GM12874 (cell line): ENCODE measurements at regions not wholly inside any gene's neighbourhood (a gene's known extent, or its start where the extent isn't known, plus 50 kb on each side); places are given as distances from the start of the nearest gene placed in this dataset.

ENCODE experiments used
- TF ChIP-seq, protein P1 (sequence below): IDR thresholded peaks from 2 replicates; pipeline ENCODE4 v1.5.1; 2011; ENCODE audit warnings: low read depth, mild to moderate bottlenecking, control low read depth, low read length, moderate library complexity; ENCODE audit not compliant: insufficient read depth

GRCh38 chr17:15109608-15110007 is 155.5 kb downstream of the PMP22 start:
- TF ChIP-seq, protein P1, sequence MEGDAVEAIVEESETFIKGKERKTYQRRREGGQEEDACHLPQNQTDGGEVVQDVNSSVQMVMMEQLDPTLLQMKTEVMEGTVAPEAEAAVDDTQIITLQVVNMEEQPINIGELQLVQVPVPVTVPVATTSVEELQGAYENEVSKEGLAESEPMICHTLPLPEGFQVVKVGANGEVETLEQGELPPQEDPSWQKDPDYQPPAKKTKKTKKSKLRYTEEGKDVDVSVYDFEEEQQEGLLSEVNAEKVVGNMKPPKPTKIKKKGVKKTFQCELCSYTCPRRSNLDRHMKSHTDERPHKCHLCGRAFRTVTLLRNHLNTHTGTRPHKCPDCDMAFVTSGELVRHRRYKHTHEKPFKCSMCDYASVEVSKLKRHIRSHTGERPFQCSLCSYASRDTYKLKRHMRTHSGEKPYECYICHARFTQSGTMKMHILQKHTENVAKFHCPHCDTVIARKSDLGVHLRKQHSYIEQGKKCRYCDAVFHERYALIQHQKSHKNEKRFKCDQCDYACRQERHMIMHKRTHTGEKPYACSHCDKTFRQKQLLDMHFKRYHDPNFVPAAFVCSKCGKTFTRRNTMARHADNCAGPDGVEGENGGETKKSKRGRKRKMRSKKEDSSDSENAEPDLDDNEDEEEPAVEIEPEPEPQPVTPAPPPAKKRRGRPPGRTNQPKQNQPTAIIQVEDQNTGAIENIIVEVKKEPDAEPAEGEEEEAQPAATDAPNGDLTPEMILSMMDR: no peak

DNA sequence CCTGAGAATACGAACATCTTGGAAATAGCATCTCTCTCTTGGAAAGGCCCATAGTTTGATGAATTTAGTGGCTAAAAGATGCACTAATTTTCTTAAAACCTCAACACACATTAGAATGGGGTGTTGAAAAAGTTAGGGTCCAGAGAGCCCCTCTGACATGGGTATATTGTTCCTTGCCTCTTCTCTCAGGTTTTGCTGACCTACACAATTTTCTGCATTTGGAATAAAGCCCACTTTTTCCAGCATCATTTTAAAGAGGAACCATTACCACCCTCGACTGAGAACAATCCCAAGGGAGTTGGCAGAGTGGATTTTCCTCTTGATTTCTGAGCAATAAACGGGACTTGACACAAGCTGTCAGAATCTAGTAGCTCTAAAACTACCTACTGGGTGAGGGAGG is 156.1 kb downstream of the PMP22 start:
- TF ChIP-seq, protein P1: no peak

DNA sequence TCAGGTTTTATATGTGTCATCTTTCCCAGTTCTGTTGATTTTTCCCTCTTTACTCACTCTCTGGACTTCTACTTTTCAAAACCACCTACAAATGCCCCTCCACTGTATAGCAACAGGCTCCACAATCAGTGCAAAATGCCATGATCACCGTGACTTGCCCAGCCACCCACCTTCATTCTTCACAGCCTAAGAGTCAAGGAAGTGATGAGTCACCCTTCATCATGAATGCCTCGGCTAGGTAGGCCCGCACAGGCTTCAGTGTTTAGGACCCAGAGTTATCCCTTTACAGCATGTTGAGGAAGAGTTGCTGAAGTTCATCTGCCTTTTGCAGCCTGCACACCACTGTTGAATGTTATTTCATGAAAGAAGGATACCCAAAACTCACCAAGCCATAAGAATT is 158.6 kb downstream of the PMP22 start:
- TF ChIP-seq, protein P1: no peak

DNA sequence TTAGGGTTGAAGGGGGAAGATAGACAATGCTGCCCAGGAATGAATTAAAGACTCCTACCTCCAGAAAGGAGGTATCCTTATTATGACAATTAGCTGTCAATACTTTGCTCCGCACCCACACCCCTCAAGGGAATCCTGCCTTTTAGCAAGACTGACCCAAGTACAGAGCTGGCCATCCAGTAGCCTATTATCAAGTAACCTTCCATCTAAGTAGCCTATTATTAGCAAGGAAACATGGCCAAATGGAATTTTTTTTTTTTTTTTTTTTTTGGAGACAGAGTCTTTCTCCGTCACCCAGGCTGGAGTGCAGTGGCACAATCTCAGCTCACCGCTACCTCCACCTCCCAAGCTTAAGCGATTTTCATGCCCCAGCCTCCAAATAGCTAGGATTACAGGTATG is 161.3 kb downstream of the PMP22 start:
- TF ChIP-seq, protein P1: no peak

GRCh38 chr17:15101175-15101574 is 164.0 kb downstream of the PMP22 start:
- TF ChIP-seq, protein P1: no peak

DNA sequence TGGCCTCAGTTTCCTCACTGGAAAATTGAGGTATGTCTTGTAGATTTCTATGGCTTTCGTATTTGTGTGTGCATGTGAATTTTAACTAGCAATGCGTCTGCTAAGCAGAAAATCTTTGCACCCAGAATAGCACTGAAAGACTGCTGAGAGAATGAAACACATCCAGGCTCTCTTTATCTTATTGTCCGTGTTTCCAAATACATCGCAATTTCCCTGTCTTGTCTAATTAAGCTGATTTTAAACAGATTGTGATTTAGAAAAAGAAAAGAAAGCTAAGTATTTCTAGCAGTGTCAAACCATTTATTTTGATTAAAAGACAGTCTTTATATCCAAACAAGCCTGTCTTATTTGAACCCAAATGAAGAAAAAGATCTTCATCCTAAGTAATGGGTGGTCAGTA is 168.6 kb downstream of the PMP22 start:
- TF ChIP-seq, protein P1: no peak

DNA sequence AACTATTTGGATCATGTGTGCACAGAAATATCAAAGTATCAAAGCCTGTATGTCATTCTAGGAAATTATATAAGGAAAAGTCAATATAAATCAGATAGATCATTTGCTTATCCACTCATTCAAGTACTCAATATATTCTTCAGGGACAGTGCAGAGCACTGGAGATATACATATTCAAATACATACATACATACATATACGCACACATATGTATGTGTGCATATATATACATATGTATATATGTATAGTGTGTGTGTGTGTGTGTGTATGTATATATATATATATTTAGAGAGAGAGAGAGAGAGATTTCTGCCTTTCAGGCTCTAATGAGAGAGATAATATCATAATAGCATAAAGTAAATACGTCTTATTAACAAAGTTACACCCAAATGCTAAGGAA is 169.2 kb downstream of the PMP22 start:
- TF ChIP-seq, protein P1: no peak

GRCh38 chr17:15092762-15093161 is 172.4 kb downstream of the PMP22 start:
- TF ChIP-seq, protein P1: no peak
